ENCODE measurements at regions not wholly inside any gene's neighbourhood (a gene's known extent, or its start where the extent isn't known, plus 50 kb on each side); places are given as distances from the start of the nearest gene placed in this dataset.

GRCh38 chr2:18719978-18720775 lies 130.8 kb upstream of the NT5C1B start:
- TF ChIP-seq, protein P1, sequence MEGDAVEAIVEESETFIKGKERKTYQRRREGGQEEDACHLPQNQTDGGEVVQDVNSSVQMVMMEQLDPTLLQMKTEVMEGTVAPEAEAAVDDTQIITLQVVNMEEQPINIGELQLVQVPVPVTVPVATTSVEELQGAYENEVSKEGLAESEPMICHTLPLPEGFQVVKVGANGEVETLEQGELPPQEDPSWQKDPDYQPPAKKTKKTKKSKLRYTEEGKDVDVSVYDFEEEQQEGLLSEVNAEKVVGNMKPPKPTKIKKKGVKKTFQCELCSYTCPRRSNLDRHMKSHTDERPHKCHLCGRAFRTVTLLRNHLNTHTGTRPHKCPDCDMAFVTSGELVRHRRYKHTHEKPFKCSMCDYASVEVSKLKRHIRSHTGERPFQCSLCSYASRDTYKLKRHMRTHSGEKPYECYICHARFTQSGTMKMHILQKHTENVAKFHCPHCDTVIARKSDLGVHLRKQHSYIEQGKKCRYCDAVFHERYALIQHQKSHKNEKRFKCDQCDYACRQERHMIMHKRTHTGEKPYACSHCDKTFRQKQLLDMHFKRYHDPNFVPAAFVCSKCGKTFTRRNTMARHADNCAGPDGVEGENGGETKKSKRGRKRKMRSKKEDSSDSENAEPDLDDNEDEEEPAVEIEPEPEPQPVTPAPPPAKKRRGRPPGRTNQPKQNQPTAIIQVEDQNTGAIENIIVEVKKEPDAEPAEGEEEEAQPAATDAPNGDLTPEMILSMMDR (IDR thresholded peaks at IDR 0.05; ENCODE audit: unreplicated experiment) = no peak
- H3K4me1 Mint-ChIP-seq (ENCODE audit: unreplicated experiment) = peaks cover 7% of the 10 kb centered on the region
- no peak overlapping the region for H3K4me3 Mint-ChIP-seq (ENCODE audit: unreplicated experiment)
- peaks cover 1% of the 10 kb centered on the region for H3K27me3 Mint-ChIP-seq (ENCODE audit: unreplicated experiment)
- DNase-seq (ENCODE audit: low spot score) = no peak
- H3K27ac Mint-ChIP-seq (ENCODE audit: unreplicated experiment) = no peak overlapping the region
- no peaks in the 10 kb centered on the region for H3K36me3 Mint-ChIP-seq (ENCODE audit: low read depth, unreplicated experiment)
- no peaks in the 10 kb centered on the region for H3K9me3 Mint-ChIP-seq (ENCODE audit: unreplicated experiment)

- peaks cover 3% of the 10 kb centered on the region for H3K4me1 Mint-ChIP-seq (ENCODE audit: unreplicated experiment)
- no peaks in the 10 kb centered on the region for H3K9me3 Mint-ChIP-seq (ENCODE audit: unreplicated experiment)
- no peaks in the 10 kb centered on the region for H3K36me3 Mint-ChIP-seq (ENCODE audit: low read depth, unreplicated experiment)
- H3K27ac Mint-ChIP-seq (ENCODE audit: unreplicated experiment) = no peak overlapping the region
- DNase-seq (ENCODE audit: low spot score) = no peak
- TF ChIP-seq, protein P1 (IDR thresholded peaks at IDR 0.05; ENCODE audit: unreplicated experiment) = no peak
- H3K4me3 Mint-ChIP-seq (ENCODE audit: unreplicated experiment) = no peak overlapping the region
- H3K27me3 Mint-ChIP-seq (ENCODE audit: unreplicated experiment) = no peaks in the 10 kb centered on the region
These were observed 118.9 kb upstream of the NT5C1B start for GRCh38 chr2:18708203-18708715.

DNA sequence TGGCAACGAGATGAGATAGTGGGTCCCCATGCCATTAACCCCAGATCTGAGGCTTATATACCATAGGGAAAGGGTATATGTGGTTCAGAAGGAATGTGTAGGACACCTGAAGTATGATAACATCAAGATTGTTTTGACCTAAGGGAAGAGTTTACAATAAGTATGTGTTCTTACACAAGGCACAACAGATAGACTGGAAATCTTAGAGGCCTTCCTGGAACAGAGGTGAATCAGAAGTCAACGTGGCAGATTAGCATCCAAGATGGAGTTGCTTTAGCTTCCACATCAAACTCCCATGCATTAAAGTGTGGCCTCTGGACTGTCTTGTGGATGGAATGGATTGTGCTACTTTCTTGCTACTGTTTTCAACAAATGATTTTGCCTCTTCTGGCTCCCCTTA lies 116.6 kb upstream of the NT5C1B start:
- peaks cover 3% of the 10 kb centered on the region for H3K4me1 Mint-ChIP-seq (ENCODE audit: unreplicated experiment)
- TF ChIP-seq, protein P1 (IDR thresholded peaks at IDR 0.05; ENCODE audit: unreplicated experiment) = no peak
- no peaks in the 10 kb centered on the region for H3K36me3 Mint-ChIP-seq (ENCODE audit: low read depth, unreplicated experiment)
- H3K9me3 Mint-ChIP-seq (ENCODE audit: unreplicated experiment) = no peaks in the 10 kb centered on the region
- DNase-seq (ENCODE audit: low spot score) = no peak
- no peaks in the 10 kb centered on the region for H3K27me3 Mint-ChIP-seq (ENCODE audit: unreplicated experiment)
- H3K4me3 Mint-ChIP-seq (ENCODE audit: unreplicated experiment) = no peak overlapping the region
- H3K27ac Mint-ChIP-seq (ENCODE audit: unreplicated experiment) = no peak overlapping the region

DNA sequence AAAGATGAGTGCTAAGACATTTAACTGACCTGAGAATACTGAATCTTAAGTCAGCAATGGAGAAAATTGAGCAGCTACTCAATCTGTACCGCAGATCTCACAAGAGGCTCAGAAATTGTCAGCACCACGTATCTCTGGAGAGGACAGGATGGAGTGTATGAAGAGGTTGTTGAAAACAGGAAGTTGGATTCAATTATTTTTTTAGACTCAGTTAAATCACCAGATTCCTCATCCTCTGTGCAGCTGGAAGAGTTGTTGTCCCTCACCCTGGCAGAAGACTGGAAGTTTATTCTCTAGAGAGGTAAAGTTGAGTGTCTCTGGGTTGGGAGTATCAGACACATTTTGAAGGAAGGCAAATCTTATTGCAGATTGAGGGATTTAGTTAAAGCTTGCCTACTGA lies 114.9 kb upstream of the NT5C1B start:
- Mint-ChIP-seq H3K27ac (ENCODE audit: unreplicated experiment) (no peak overlapping the region), H3K36me3 (ENCODE audit: low read depth, unreplicated experiment) (no peaks in the 10 kb centered on the region), H3K27me3 (ENCODE audit: unreplicated experiment) (no peaks in the 10 kb centered on the region), H3K4me3 (ENCODE audit: unreplicated experiment) (no peak overlapping the region), H3K9me3 (ENCODE audit: unreplicated experiment) (no peaks in the 10 kb centered on the region), H3K4me1 (ENCODE audit: unreplicated experiment) (peaks cover 3% of the 10 kb centered on the region)
- TF ChIP-seq, protein P1 (IDR thresholded peaks at IDR 0.05; ENCODE audit: unreplicated experiment) = no peak
- no peak for DNase-seq (ENCODE audit: low spot score)

DNA sequence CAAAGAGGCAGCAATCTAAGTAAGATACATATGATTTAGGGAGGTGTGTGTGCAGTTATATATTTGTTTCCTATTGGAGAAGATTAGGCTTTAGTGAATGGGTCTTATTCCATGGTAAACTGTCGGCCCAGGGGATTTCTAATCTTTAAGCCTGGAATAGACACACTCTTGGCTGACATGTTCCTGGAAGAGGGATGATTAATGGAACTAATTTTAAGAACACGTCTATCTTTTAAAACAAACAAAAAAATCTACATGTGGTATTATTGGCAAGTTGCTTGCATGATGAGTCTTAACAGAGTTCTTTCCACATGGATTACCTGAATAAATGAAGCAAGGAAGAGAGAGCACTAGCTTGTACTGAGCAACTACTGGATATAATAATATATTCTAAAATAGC lies 114.2 kb upstream of the NT5C1B start:
- TF ChIP-seq, protein P1 (IDR thresholded peaks at IDR 0.05; ENCODE audit: unreplicated experiment) = no peak
- no peak overlapping the region for H3K27ac Mint-ChIP-seq (ENCODE audit: unreplicated experiment)
- no peaks in the 10 kb centered on the region for H3K36me3 Mint-ChIP-seq (ENCODE audit: low read depth, unreplicated experiment)

More for the DNA sequence above, 114.2 kb upstream of the NT5C1B start:
- Mint-ChIP-seq H3K27me3 (ENCODE audit: unreplicated experiment) (no peaks in the 10 kb centered on the region), H3K9me3 (ENCODE audit: unreplicated experiment) (no peaks in the 10 kb centered on the region), H3K4me1 (ENCODE audit: unreplicated experiment) (peaks cover 3% of the 10 kb centered on the region), H3K4me3 (ENCODE audit: unreplicated experiment) (no peak overlapping the region)
- no peak for DNase-seq (ENCODE audit: low spot score)
